C4-2B (cell line): ENCODE measurements at regions not wholly inside any gene's neighbourhood (a gene's known extent, or its start where the extent isn't known, plus 50 kb on each side); places are given as distances from the start of the nearest gene placed in this dataset.

Experiments
- H3K27ac ChIP-seq: fragments of 450-650 bp; 2 replicates; pipeline ENCODE4 v1.5.1; 2017
- ZFX ChIP-seq: fragments of 450-650 bp; IDR thresholded peaks from 2 replicates; pipeline ENCODE4 v1.6.1; 2017
- TF ChIP-seq, protein P1 (sequence below): fragments of 450-650 bp; conservative IDR thresholded peaks from 2 replicates; pipeline ENCODE4 v1.5.1; 2017; ENCODE audit warnings: mild to moderate bottlenecking

DNA sequence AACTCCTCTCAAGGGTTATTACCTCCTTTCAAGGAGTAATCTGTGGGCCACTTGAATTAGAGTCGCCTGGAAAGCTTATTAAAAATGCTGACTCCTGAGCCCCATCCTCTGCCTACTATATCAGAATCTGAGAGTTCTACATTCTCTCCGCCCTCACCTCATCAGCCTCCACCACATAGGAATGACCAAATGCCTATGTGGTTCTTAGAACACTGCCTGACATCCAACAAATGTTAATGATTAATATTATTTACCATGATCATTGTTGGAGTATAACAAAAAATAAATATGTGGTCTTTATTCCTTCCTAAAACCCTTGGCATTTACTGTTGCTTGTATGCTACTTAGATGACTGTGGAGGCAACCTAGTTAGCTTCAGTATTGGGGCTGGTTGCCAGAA is 91.9 kb downstream of the BBS10 start:
- TF ChIP-seq ZFX = no peak

DNA sequence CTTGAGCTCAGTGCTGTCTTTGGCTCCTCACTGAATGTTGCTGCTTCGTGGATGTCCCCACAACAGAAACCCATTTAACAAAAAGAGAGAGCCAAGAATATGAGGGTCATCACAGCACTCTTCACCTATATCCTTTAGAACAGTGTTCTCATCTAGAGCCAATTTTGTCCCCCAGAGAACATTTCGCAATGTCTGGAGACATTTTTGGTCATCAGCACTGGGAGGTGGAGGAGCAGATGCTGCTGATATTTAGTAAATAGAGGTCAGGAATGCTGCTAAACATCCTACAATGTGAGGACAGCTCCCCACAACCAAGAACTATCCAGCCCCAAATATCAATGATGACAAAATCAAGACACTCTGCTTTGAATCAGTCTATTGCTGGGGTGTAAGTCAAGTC is 92.5 kb downstream of the BBS10 start:
- H3K27ac ChIP-seq = no peak overlapping the region
- TF ChIP-seq, protein P1, sequence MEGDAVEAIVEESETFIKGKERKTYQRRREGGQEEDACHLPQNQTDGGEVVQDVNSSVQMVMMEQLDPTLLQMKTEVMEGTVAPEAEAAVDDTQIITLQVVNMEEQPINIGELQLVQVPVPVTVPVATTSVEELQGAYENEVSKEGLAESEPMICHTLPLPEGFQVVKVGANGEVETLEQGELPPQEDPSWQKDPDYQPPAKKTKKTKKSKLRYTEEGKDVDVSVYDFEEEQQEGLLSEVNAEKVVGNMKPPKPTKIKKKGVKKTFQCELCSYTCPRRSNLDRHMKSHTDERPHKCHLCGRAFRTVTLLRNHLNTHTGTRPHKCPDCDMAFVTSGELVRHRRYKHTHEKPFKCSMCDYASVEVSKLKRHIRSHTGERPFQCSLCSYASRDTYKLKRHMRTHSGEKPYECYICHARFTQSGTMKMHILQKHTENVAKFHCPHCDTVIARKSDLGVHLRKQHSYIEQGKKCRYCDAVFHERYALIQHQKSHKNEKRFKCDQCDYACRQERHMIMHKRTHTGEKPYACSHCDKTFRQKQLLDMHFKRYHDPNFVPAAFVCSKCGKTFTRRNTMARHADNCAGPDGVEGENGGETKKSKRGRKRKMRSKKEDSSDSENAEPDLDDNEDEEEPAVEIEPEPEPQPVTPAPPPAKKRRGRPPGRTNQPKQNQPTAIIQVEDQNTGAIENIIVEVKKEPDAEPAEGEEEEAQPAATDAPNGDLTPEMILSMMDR = no peak
- TF ChIP-seq ZFX = no peak

More for the DNA sequence above, 91.9 kb downstream of the BBS10 start:
- no peak overlapping the region for H3K27ac ChIP-seq

DNA sequence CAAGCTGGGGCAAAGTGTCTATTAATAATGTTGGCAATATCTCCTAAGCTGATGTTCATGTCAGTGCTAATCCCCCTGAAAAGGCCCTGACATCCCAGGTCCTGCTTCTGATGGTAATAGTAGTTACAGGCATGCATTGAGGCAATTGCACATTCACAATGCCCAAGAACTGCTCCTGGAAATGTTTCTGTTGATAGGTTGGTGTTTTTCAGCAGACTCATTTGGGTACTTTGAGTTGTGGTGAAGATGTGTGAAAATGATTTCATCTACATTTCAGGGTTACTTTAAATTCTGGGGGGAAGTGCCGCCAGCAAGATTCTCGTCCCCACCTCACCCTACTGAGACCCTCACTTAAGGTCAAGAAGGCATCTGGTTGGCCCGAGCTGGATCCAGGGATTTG is 92.9 kb downstream of the BBS10 start:
- TF ChIP-seq ZFX = no peak
- TF ChIP-seq, protein P1 = no peak
- H3K27ac ChIP-seq = no peak overlapping the region

DNA sequence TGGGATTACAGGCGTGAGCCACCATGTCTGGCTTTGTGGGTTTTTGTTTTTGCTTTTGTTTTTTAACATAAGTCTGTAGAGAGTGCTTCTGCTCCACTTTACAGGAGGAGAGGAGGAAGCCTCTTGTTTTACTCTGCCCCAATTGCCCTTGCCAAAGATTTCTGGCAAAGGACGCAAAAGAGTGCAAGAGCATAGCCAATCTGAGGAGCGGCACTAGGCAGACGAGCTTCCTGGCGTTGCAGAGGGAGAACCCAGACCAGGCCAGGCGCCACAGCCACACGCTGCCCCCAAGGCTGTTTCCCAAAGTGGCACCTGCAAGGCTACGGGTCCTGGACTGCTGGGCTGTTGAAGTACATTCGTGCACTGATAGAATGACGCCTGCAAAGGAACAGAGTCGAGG is 96.2 kb downstream of the BBS10 start:
- TF ChIP-seq ZFX = no peak
- TF ChIP-seq, protein P1 = no peak
- H3K27ac ChIP-seq = no peak overlapping the region

DNA sequence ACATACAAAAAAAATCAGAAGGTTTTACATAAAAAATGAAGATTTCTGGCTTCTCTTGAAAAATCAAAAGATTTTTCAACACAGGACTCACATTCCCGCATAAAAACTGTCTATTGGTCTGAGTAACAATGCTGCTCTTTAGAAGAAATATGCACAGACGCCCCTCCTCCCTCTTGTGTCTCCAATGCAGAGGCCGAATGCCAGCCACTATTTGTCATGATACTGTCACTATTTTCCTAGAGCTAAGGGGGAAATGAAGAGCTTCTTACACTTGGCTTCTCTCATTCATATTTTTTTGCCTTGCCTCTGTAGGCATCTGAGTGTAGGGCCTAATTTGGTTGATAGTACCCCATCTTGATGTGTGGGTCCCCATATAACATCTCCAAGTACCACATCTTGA is 98.0 kb downstream of the BBS10 start:
- H3K27ac ChIP-seq = no peak overlapping the region
- TF ChIP-seq ZFX = no peak
- TF ChIP-seq, protein P1 = no peak

DNA sequence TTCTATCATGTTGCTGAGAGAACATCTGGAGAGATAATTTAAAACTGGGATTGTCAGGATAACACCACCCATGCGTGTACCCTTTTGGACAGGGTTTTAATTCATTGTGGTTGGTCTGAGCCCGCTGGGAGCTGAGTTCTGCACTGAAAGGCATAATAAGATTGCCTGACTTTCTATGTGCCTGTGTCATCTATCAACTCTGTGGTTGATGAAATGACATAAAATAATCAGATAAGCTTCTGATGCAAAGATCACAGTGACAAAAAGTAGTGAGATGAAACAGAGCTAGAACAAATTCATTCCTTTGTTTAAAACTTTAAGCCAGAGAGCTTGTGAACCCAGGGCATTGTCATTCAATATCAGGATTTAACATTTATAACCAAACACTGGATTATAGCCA is 98.7 kb downstream of the BBS10 start:
- TF ChIP-seq, protein P1 = no peak
- no peak for TF ChIP-seq ZFX

DNA sequence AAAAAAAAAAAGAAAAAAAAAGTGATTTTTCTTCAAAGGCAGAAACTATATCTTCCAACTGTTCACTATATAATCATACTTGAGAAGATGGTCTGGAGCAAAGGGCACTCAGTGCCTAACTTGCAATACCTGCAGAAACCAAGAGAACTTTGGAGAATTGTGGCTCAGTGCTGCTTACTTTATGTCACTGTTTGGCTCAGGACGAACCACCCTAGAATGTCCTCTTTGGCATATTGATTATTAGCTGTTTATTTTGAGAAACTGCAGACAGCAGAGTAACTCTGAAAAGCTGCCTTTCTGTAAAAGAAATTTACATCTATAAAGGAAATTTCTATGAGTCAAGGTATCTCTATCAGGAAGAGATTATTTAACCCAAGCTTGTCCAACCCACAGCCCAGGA is 100.2 kb downstream of the BBS10 start:
- no peak overlapping the region for H3K27ac ChIP-seq
- TF ChIP-seq ZFX = no peak
- TF ChIP-seq, protein P1 = no peak

More for the DNA sequence above, 98.7 kb downstream of the BBS10 start:
- no peak overlapping the region for H3K27ac ChIP-seq

DNA sequence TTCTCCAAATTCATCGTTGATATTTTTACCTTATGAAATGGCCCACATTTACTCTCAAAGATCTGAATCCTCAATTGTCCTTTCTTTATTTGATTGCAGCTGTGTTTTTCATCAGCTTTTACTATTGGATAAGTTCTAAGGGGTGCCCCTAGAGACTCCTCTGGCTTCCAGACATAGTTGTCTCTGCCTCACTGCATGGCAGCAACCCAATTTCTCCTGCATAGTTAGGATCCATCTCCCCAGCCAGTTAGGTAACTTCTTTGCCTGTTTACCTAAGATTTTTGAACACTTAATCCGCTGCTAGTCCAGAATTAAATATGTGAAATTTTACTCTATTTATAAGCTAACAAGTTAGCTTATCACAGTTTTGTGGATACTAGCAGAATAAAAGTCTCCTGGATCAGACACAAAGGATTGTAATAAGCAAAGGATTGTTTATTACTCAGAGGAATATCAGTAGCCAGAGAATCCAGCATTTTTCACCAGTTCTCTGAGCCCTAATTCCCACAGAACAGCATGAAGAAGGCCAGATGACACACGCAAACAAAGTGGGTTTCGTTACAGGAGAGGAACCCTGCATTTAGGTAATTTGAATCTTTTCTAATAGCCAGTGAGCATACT is 101.1 kb downstream of the BBS10 start:
- H3K27ac ChIP-seq = no peak overlapping the region
- TF ChIP-seq, protein P1 = no peak
- TF ChIP-seq ZFX = no peak
